ENCODE measurements at regions not wholly inside any gene's neighbourhood (a gene's known extent, or its start where the extent isn't known, plus 50 kb on each side); places are given as distances from the start of the nearest gene placed in this dataset.

DNA sequence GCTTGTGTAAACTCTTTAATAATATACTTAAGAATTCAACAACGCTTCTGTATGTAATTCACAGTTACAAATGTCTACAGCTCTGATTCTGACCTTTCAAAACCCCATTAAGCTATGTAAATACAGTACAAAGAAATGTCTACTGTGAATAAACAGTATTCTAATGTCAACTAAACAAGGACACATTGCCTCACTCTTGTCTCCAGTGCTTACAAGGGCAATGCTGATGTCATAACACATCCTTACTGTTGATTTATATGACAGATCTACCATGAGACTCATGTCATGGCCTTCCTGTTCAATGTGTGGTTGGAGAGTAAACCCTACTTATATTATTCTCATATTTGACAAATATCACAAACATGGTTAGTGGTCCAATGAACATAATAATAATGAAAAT lies 256.1 kb upstream of the ADGRL3 start:
- Mint-ChIP-seq H3K36me3 (no peaks in the 10 kb centered on the region), H3K27ac (no peak overlapping the region), H3K4me3 (no peak overlapping the region), H3K27me3 (no peaks in the 10 kb centered on the region), H3K4me1 (ENCODE audit: unreplicated experiment) (no peaks in the 10 kb centered on the region), H3K9me3 (peaks cover 10% of the 10 kb centered on the region)
- TF ChIP-seq, protein P1, sequence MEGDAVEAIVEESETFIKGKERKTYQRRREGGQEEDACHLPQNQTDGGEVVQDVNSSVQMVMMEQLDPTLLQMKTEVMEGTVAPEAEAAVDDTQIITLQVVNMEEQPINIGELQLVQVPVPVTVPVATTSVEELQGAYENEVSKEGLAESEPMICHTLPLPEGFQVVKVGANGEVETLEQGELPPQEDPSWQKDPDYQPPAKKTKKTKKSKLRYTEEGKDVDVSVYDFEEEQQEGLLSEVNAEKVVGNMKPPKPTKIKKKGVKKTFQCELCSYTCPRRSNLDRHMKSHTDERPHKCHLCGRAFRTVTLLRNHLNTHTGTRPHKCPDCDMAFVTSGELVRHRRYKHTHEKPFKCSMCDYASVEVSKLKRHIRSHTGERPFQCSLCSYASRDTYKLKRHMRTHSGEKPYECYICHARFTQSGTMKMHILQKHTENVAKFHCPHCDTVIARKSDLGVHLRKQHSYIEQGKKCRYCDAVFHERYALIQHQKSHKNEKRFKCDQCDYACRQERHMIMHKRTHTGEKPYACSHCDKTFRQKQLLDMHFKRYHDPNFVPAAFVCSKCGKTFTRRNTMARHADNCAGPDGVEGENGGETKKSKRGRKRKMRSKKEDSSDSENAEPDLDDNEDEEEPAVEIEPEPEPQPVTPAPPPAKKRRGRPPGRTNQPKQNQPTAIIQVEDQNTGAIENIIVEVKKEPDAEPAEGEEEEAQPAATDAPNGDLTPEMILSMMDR (conservative IDR thresholded peaks at IDR 0.05), result no peak
- DNase-seq (ENCODE audit: extremely low spot score, unreplicated experiment), result no peak

- no peak for DNase-seq (ENCODE audit: extremely low spot score, unreplicated experiment)
- no peak overlapping the region for H3K4me3 Mint-ChIP-seq
- no peaks in the 10 kb centered on the region for H3K27me3 Mint-ChIP-seq
- H3K4me1 Mint-ChIP-seq (ENCODE audit: unreplicated experiment), result no peaks in the 10 kb centered on the region
- TF ChIP-seq, protein P1 (conservative IDR thresholded peaks at IDR 0.05), result no peak
- peaks cover 10% of the 10 kb centered on the region for H3K9me3 Mint-ChIP-seq
- H3K36me3 Mint-ChIP-seq, result no peaks in the 10 kb centered on the region
- H3K27ac Mint-ChIP-seq, result no peak overlapping the region
These were observed 254.5 kb upstream of the ADGRL3 start for GRCh38 chr4:60945641-60946040.

- no peaks in the 10 kb centered on the region for H3K36me3 Mint-ChIP-seq
- peaks cover 10% of the 10 kb centered on the region for H3K9me3 Mint-ChIP-seq
- no peak overlapping the region for H3K27ac Mint-ChIP-seq
- no peak for DNase-seq (ENCODE audit: extremely low spot score, unreplicated experiment)
- TF ChIP-seq, protein P1 (conservative IDR thresholded peaks at IDR 0.05), result no peak
- no peaks in the 10 kb centered on the region for H3K4me1 Mint-ChIP-seq (ENCODE audit: unreplicated experiment)
- no peak overlapping the region for H3K4me3 Mint-ChIP-seq
- H3K27me3 Mint-ChIP-seq, result no peaks in the 10 kb centered on the region
These were observed 252.1 kb upstream of the ADGRL3 start for GRCh38 chr4:60948008-60948407.

DNA sequence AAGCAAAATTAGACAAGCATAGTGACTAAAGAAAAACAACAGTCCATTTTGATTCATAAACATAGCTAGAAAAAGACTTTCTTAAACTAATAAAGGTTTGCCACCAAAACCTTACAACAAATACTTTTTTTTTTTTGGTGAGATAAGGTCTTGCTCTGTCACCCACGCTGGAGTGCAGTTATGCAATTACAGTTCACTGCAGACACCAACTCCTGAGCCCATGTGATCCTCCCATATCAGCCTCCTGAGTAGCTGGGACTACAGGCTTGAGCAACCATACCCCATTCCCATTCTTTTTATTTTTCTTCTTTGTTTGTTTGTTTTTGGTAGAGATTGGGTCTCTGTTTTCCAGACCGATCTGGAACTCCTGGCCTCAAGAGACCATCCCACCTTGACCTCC lies 247.2 kb upstream of the ADGRL3 start:
- no peaks in the 10 kb centered on the region for H3K27me3 Mint-ChIP-seq
- TF ChIP-seq, protein P1 (conservative IDR thresholded peaks at IDR 0.05), result no peak
- no peak overlapping the region for H3K4me3 Mint-ChIP-seq

GRCh38 chr4:60953826-60954225 lies 246.3 kb upstream of the ADGRL3 start:
- H3K4me3 Mint-ChIP-seq, result no peak overlapping the region
- H3K4me1 Mint-ChIP-seq (ENCODE audit: unreplicated experiment), result no peaks in the 10 kb centered on the region
- no peaks in the 10 kb centered on the region for H3K9me3 Mint-ChIP-seq
- TF ChIP-seq, protein P1 (conservative IDR thresholded peaks at IDR 0.05), result no peak
- H3K36me3 Mint-ChIP-seq, result no peaks in the 10 kb centered on the region
- DNase-seq (ENCODE audit: extremely low spot score, unreplicated experiment), result no peak
- H3K27ac Mint-ChIP-seq, result no peak overlapping the region
- no peaks in the 10 kb centered on the region for H3K27me3 Mint-ChIP-seq

More for the DNA sequence above, 247.2 kb upstream of the ADGRL3 start:
- no peak for DNase-seq (ENCODE audit: extremely low spot score, unreplicated experiment)
- no peaks in the 10 kb centered on the region for H3K4me1 Mint-ChIP-seq (ENCODE audit: unreplicated experiment)
- H3K27ac Mint-ChIP-seq, result no peak overlapping the region
- no peaks in the 10 kb centered on the region for H3K9me3 Mint-ChIP-seq
- H3K36me3 Mint-ChIP-seq, result no peaks in the 10 kb centered on the region

GRCh38 chr4:60962286-60962685 lies 237.8 kb upstream of the ADGRL3 start:
- Mint-ChIP-seq H3K4me3 (no peak overlapping the region), H3K27me3 (no peaks in the 10 kb centered on the region), H3K36me3 (no peaks in the 10 kb centered on the region), H3K27ac (no peak overlapping the region), H3K9me3 (no peaks in the 10 kb centered on the region), H3K4me1 (ENCODE audit: unreplicated experiment) (peaks cover 10% of the 10 kb centered on the region)
- no peak for DNase-seq (ENCODE audit: extremely low spot score, unreplicated experiment)
- TF ChIP-seq, protein P1 (conservative IDR thresholded peaks at IDR 0.05), result no peak

Data from type B pancreatic cell (in vitro differentiated cells).